ENCODE measurements at regions not wholly inside any gene's neighbourhood (a gene's known extent, or its start where the extent isn't known, plus 50 kb on each side); places are given as distances from the start of the nearest gene placed in this dataset.
"Not testable (repeated sequence)": the region's sequence is repeated elsewhere in the genome, so short reads cannot be mapped to it uniquely, and the experiment has no call there.

DNA sequence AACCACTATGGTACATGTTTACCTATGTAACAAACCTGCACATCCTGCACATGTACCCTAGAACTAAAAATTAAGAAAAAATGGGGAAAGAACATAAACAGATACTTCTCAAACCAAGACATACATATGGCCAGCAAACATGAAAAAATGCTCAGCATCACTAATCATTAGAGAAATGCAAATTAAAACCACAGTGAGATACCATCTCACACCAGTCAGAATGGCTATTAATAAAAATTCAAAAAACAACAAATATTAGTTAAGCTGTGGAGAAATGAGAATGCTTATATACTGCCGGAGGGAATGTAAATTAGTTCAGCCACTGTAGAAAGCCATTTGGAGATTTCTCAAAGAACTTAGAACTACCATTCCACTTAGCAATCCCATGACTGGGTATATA, 126.1 kb downstream of the NFKBIZ start:
- H3K9me3 ChIP-seq (ENCODE audit: control insufficient read depth, low read length); H3K27me3 ChIP-seq (replicated peaks; ENCODE audit: control insufficient read depth, insufficient read depth, low read length); H3K36me3 ChIP-seq (ENCODE audit: control insufficient read depth, insufficient read depth, low read length, severe bottlenecking); DNase-seq (ENCODE audit: low read depth); H3K4me3 ChIP-seq (ENCODE audit: low read length); H3K9ac ChIP-seq (ENCODE audit: low read length): not testable (repeated sequence)
- H3K4me1 ChIP-seq (ENCODE audit: control insufficient read depth, insufficient read depth, low read length): peaks cover 18% of the 10 kb centered on the region

DNA sequence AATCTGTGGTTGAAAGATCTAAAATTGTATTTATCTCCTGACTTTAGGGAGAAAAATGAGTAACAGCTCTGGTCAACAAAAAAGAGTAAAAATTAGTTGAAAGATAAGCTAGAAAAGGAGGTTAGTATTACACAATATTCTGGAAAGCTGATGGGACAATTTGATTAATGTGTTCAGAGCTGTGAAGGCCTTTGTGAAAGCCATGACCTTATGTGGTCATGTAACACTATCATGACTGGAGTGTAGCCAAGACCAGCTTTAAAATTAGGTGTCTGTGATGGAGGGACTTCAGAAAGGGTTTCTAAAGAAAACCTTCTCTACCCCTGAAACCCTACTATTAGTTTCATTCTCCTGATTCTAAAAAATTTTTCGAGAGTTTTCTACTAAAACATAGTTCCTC, 127.2 kb downstream of the NFKBIZ start:
- H3K4me1 ChIP-seq (ENCODE audit: control insufficient read depth, insufficient read depth, low read length): peaks cover 18% of the 10 kb centered on the region
- DNase-seq (ENCODE audit: low read depth): no peak

DNA sequence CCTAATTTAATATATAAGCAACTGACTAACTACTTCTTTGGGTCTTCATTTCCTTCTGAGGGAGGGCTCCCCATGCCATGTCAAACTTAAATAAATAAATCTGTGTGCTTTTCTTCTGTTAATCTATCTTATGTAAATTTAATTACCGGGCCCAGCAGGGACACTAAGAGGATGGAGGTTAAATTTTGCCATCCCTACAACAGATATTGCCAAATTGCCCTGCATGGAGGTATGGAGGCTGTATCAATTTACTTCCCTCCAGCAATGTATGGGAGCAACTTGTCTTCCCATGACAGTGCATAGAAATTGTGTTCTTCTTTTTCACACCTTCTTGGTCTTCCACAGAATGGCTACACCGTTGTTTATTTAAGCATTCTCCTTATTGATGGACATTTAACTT, 129.0 kb downstream of the NFKBIZ start:
- no peak overlapping the region for H3K4me3 ChIP-seq (ENCODE audit: low read length)
- no peaks in the 10 kb centered on the region for H3K9me3 ChIP-seq (ENCODE audit: control insufficient read depth, low read length)
- H3K27me3 ChIP-seq (replicated peaks; ENCODE audit: control insufficient read depth, insufficient read depth, low read length): no peaks in the 10 kb centered on the region
- no peaks in the 10 kb centered on the region for H3K36me3 ChIP-seq (ENCODE audit: control insufficient read depth, insufficient read depth, low read length, severe bottlenecking)
- no peak overlapping the region for H3K9ac ChIP-seq (ENCODE audit: low read length)
- no peak for DNase-seq (ENCODE audit: low read depth)
- H3K4me1 ChIP-seq (ENCODE audit: control insufficient read depth, insufficient read depth, low read length): peaks cover 18% of the 10 kb centered on the region

More for the DNA sequence above, 127.2 kb downstream of the NFKBIZ start:
- Histone ChIP-seq H3K27me3 (replicated peaks; ENCODE audit: control insufficient read depth, insufficient read depth, low read length) (no peaks in the 10 kb centered on the region), H3K9me3 (ENCODE audit: control insufficient read depth, low read length) (no peaks in the 10 kb centered on the region), H3K9ac (ENCODE audit: low read length) (no peak overlapping the region), H3K36me3 (ENCODE audit: control insufficient read depth, insufficient read depth, low read length, severe bottlenecking) (no peaks in the 10 kb centered on the region), H3K4me3 (ENCODE audit: low read length) (no peak overlapping the region)

DNA sequence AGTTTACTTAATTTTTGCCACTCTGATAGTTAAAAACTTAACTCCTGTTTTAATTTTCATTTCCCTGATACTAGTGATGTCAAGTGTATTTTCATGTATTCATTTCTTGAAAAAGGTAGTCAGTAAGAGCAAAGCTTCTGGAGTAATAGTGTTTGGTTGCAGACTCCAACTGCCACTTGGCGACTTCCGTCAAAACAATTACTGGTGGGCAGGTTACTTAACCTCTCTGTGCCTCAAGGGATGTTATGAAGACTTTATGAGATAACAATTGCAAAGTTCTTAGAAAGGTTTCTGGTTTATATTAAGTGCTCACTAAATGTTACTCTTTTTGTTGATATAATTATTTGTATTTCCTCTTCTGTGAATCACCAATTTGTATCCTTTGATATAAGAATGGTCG, 129.7 kb downstream of the NFKBIZ start:
- Histone ChIP-seq H3K27me3 (replicated peaks; ENCODE audit: control insufficient read depth, insufficient read depth, low read length) (no peaks in the 10 kb centered on the region), H3K9me3 (ENCODE audit: control insufficient read depth, low read length) (no peaks in the 10 kb centered on the region), H3K9ac (ENCODE audit: low read length) (no peak overlapping the region), H3K36me3 (ENCODE audit: control insufficient read depth, insufficient read depth, low read length, severe bottlenecking) (no peaks in the 10 kb centered on the region), H3K4me3 (ENCODE audit: low read length) (no peak overlapping the region), H3K4me1 (ENCODE audit: control insufficient read depth, insufficient read depth, low read length) (peaks cover 18% of the 10 kb centered on the region)
- DNase-seq (ENCODE audit: low read depth): no peak

DNA sequence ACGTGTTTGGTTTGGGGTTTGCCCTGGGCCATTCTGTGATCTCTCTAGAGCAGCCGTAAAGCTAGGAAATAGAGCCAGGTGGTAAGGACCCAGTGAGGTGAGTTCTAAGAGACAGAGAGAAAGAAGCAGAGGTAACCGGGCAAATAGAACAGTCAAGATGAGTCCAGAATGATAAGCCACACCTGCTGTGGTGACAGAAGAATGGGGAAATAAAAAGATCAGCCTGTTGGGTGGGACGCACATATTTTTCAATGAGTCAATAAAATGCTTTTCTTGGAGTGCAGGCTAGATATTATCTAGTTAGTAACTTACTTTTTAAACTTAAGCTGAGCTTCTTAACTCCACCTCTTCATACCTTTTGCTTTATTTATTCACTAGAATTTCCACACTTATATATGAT, 135.0 kb downstream of the NFKBIZ start:
- Histone ChIP-seq H3K36me3 (ENCODE audit: control insufficient read depth, insufficient read depth, low read length, severe bottlenecking) (no peaks in the 10 kb centered on the region), H3K4me1 (ENCODE audit: control insufficient read depth, insufficient read depth, low read length) (no peaks in the 10 kb centered on the region)
- no peak for DNase-seq (ENCODE audit: low read depth)

DNA sequence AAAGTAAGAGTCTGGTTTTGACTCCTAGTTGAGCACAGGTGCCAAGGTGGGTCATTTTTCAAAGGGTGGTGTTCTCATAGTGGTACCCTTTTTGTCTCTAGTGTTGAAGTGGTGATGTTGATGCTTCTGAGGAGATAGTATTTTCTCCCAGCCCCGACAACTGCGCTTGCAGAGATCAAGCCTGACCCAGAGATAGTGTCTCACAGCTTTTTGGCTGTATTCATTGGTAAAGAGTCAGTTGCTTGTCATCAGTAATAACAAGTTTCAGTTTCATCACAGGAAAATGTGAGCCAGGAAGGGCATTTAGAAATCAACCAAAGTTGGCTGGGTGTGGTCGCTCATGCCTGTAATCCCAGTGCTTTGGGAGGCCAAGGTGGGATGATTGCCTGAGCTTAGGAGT, 139.3 kb downstream of the NFKBIZ start:
- H3K9me3 ChIP-seq (ENCODE audit: control insufficient read depth, low read length): no peaks in the 10 kb centered on the region
- H3K4me1 ChIP-seq (ENCODE audit: control insufficient read depth, insufficient read depth, low read length): no peaks in the 10 kb centered on the region
- H3K9ac ChIP-seq (ENCODE audit: low read length): no peak overlapping the region
- DNase-seq (ENCODE audit: low read depth): no peak
- H3K4me3 ChIP-seq (ENCODE audit: low read length): no peak overlapping the region
- H3K36me3 ChIP-seq (ENCODE audit: control insufficient read depth, insufficient read depth, low read length, severe bottlenecking): no peaks in the 10 kb centered on the region
- H3K27me3 ChIP-seq (replicated peaks; ENCODE audit: control insufficient read depth, insufficient read depth, low read length): no peaks in the 10 kb centered on the region

More for the DNA sequence above, 135.0 kb downstream of the NFKBIZ start:
- Histone ChIP-seq H3K9ac (ENCODE audit: low read length) (no peak overlapping the region), H3K27me3 (replicated peaks; ENCODE audit: control insufficient read depth, insufficient read depth, low read length) (no peaks in the 10 kb centered on the region), H3K9me3 (ENCODE audit: control insufficient read depth, low read length) (no peaks in the 10 kb centered on the region), H3K4me3 (ENCODE audit: low read length) (no peak overlapping the region)

DNA sequence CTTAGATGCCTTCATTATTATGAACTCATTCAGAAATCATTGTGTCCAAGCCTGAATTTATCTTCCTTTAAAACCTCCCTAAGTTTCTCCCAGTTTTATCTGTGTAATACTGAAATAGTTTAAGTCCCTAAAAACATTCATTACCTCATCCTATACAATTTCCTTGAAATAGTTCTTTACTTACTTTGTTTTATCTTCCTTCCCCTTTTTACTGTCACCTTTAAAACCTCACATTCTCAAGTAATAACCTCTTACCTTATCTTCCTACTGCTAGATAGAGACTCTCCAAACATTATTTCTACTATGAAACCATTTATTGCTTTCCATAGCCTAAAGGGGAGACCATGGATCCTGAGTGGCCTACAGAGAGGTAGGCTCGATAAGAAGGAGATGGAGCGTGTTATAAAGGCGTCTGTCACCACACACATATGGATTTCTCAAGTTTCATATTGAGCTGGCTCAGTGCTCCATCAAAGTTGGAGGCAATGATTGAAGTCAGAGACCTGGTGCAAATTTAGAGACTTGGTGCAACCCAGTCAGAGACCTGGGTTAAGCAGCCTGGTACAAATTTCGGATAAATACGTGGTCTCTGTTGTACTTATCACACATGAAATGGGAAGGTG, 140.4 kb downstream of the NFKBIZ start:
- no peaks in the 10 kb centered on the region for H3K9me3 ChIP-seq (ENCODE audit: control insufficient read depth, low read length)
- no peaks in the 10 kb centered on the region for H3K27me3 ChIP-seq (replicated peaks; ENCODE audit: control insufficient read depth, insufficient read depth, low read length)
- no peak for DNase-seq (ENCODE audit: low read depth)
- no peaks in the 10 kb centered on the region for H3K36me3 ChIP-seq (ENCODE audit: control insufficient read depth, insufficient read depth, low read length, severe bottlenecking)
- no peak overlapping the region for H3K9ac ChIP-seq (ENCODE audit: low read length)
- H3K4me3 ChIP-seq (ENCODE audit: low read length): no peak overlapping the region
- no peaks in the 10 kb centered on the region for H3K4me1 ChIP-seq (ENCODE audit: control insufficient read depth, insufficient read depth, low read length)

DNA sequence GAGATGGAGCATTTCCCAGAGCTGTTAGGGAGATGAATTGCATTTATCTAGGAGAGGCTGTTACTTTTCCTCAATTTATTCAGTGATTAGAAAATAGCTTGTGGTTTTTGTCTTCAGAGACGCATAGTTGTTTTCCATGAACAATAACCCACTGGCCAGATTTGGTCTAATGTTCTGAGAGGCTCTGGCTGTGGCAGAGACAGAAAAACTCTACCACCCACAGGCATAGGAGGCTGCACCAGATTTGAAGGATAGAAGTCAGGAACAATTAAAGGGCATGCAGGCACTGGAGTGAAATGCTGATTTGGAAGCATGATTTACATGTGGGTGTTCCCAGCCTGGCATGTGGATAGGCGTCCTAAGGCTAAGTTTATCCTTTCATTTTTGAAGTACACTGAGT, 143.5 kb downstream of the NFKBIZ start:
- Histone ChIP-seq H3K27me3 (replicated peaks; ENCODE audit: control insufficient read depth, insufficient read depth, low read length) (no peaks in the 10 kb centered on the region), H3K4me1 (ENCODE audit: control insufficient read depth, insufficient read depth, low read length) (no peaks in the 10 kb centered on the region), H3K9me3 (ENCODE audit: control insufficient read depth, low read length) (no peaks in the 10 kb centered on the region), H3K36me3 (ENCODE audit: control insufficient read depth, insufficient read depth, low read length, severe bottlenecking) (no peaks in the 10 kb centered on the region), H3K4me3 (ENCODE audit: low read length) (no peak overlapping the region), H3K9ac (ENCODE audit: low read length) (no peak overlapping the region)
- DNase-seq (ENCODE audit: low read depth): no peak

DNA sequence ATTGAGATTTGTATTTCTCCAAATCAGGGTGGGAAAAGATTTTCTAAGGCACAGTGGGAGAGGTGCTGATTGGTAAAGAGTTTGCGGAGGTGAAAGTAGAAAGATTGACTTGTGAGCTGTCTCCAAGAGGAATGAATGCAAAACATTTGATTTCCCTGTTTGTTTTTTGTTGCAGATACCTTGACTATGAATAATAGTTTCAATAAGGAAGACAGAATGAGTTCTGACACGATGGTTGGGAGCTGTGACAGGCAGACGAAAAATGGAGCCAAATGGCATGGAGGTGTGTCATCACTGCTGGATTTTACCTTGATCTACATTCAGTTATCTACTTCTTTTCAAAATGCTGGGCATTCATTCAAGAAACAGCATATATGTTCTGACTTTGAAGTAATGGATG, 145.1 kb downstream of the NFKBIZ start:
- H3K36me3 ChIP-seq (ENCODE audit: control insufficient read depth, insufficient read depth, low read length, severe bottlenecking): no peaks in the 10 kb centered on the region
- H3K27me3 ChIP-seq (replicated peaks; ENCODE audit: control insufficient read depth, insufficient read depth, low read length): no peaks in the 10 kb centered on the region
- H3K4me3 ChIP-seq (ENCODE audit: low read length): no peak overlapping the region
- DNase-seq (ENCODE audit: low read depth): no peak
- no peaks in the 10 kb centered on the region for H3K9me3 ChIP-seq (ENCODE audit: control insufficient read depth, low read length)
- peaks cover 8% of the 10 kb centered on the region for H3K4me1 ChIP-seq (ENCODE audit: control insufficient read depth, insufficient read depth, low read length)
- no peak overlapping the region for H3K9ac ChIP-seq (ENCODE audit: low read length)

DNA sequence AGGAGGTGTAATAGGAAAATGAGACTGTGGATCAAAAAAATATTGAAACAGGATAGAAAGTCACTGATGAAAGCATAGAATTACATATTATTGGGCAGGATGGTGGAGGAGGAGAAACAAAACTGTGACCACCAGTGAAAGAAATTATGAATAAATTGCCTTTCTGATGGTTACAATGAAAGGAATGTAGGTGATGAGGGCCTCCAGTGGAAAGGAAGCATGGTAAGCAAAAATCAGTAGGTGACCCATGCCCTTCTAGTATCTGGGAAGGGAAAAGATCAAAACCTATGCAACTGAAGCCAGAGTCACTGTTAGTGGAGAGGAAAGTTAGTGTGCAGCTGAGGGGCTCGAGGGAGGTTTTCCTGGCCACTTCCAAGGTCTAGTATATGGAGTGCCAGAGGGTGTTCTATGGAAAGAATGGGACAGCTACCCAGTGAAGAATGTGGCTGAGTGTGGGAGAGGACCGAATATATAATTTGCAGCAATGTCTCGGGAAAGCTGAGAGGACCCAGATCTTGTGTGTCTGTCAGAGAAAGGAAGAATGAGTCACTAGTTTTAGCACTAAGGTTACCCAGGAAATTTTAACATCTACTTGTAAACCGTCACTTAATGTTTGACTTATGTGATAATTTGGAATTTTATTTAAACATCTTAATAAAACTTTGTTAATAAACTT, 146.2 kb downstream of the NFKBIZ start:
- Histone ChIP-seq H3K4me3 (ENCODE audit: low read length) (no peak overlapping the region), H3K27me3 (replicated peaks; ENCODE audit: control insufficient read depth, insufficient read depth, low read length) (no peaks in the 10 kb centered on the region), H3K9ac (ENCODE audit: low read length) (no peak overlapping the region), H3K36me3 (ENCODE audit: control insufficient read depth, insufficient read depth, low read length, severe bottlenecking) (no peaks in the 10 kb centered on the region), H3K9me3 (ENCODE audit: control insufficient read depth, low read length) (no peaks in the 10 kb centered on the region), H3K4me1 (ENCODE audit: control insufficient read depth, insufficient read depth, low read length) (peaks cover 8% of the 10 kb centered on the region)
- DNase-seq (ENCODE audit: low read depth): peak; percentile 58

DNA sequence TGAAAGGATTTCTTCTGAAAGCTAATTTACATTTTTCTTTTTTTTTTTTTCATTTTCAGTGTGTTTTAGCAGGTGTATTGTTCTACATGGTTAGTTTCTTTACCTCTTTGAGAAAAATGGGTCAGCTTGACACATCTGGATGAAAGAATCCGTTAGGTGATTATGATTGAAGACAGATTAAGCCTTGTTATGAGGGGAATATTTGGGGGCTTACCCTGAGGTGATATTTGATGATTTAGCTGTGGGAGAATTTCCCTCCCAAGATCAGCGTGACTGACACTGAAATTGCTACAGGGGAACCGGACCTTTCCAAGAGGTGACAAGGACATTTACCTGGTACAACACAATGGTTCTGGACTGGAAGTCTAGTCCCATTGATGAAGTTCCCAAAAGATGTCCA, 147.5 kb downstream of the NFKBIZ start:
- H3K27me3 ChIP-seq (replicated peaks; ENCODE audit: control insufficient read depth, insufficient read depth, low read length): no peaks in the 10 kb centered on the region
- H3K9ac ChIP-seq (ENCODE audit: low read length): no peak overlapping the region
- no peak overlapping the region for H3K4me3 ChIP-seq (ENCODE audit: low read length)
- H3K36me3 ChIP-seq (ENCODE audit: control insufficient read depth, insufficient read depth, low read length, severe bottlenecking): no peaks in the 10 kb centered on the region
- no peak for DNase-seq (ENCODE audit: low read depth)
- no peaks in the 10 kb centered on the region for H3K9me3 ChIP-seq (ENCODE audit: control insufficient read depth, low read length)
- peaks cover 8% of the 10 kb centered on the region for H3K4me1 ChIP-seq (ENCODE audit: control insufficient read depth, insufficient read depth, low read length)

All from adipocyte (in vitro differentiated cells).